H1 (cell line): ENCODE measurements at regions not wholly inside any gene's neighbourhood (a gene's known extent, or its start where the extent isn't known, plus 50 kb on each side); places are given as distances from the start of the nearest gene placed in this dataset.

Experiments used
- BRCA1 ChIP-seq: IDR thresholded peaks from 2 replicates; pipeline ENCODE4 v1.6.1; 2012; ENCODE audit warnings: low read depth, low read length, improper control_type of control experiment
- CTBP2 ChIP-seq: IDR thresholded peaks from 2 replicates; pipeline ENCODE4 v1.7.0; 2011; ENCODE audit warnings: borderline replicate concordance, mild to moderate bottlenecking, moderate library complexity, mixed read lengths, low read length; ENCODE audit not compliant: insufficient read depth, insufficient read length
- RAD21 ChIP-seq, 2 experiments: IDR thresholded peaks in 1 of 2; conservative IDR thresholded peaks in 1 of 2; 2 replicates each; pipeline ENCODE4 v1.6.1; 2011; ENCODE audit warnings: low read depth in 2 of 2, low read length in 2 of 2, improper control_type of control experiment in 1 of 2, inconsistent platforms in 1 of 2, mild to moderate bottlenecking in 1 of 2, moderate library complexity in 1 of 2
- TF ChIP-seq, protein P1 (sequence below): fragments of 300-600 bp; sonication (generic); IDR thresholded peaks from 2 replicates; pipeline ENCODE4 v1.7.1; 2012; ENCODE audit warnings: low read length, moderate library complexity, mild to moderate bottlenecking, inconsistent platforms; ENCODE audit not compliant: insufficient replicate concordance
- TF ChIP-seq, protein P2 (sequence below): IDR thresholded peaks from 2 replicates; pipeline ENCODE4 v1.6.1; 2011; ENCODE audit warnings: low read depth, mild to moderate bottlenecking, low read length; ENCODE audit not compliant: insufficient read depth
- TF ChIP-seq, protein P3 (sequence below), 3 experiments: IDR thresholded peaks; 1 replicate in 2 of 3; 2 replicates in 1 of 3; pipeline versions ENCODE4 v1.5.1 to v1.6.1; 2011; ENCODE audit warnings: low read length in 3 of 3, mild to moderate bottlenecking in 3 of 3, inconsistent platforms in 2 of 3, low read depth in 1 of 3, moderate library complexity in 1 of 3; ENCODE audit not compliant: insufficient read depth in 1 of 3; ENCODE audit errors: control extremely low read depth in 1 of 3
- TF ChIP-seq, protein P4 (sequence below): IDR thresholded peaks from 2 replicates; pipeline ENCODE4 v1.6.1; 2012; ENCODE audit warnings: inconsistent platforms

DNA sequence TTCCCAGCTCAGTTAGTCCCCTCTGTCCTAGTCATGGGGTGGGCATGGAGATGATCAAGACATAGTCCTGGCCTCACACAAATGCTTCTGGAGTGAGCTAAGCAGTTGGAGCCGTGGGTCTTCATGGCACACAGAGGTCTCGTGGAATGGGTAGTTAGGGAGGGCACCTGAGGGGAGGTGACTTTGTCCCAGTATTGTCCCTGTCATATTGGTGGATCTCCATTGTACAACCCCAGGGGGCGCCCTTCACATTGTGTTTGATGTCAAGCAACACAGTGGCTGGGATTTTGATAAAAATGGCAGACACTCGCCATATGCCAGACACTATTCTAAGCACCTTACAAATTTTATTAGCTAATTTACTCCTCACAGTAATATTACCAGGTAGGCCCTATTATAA is 175.4 kb upstream of the LHX5 start (continued):
- TF ChIP-seq, protein P1, sequence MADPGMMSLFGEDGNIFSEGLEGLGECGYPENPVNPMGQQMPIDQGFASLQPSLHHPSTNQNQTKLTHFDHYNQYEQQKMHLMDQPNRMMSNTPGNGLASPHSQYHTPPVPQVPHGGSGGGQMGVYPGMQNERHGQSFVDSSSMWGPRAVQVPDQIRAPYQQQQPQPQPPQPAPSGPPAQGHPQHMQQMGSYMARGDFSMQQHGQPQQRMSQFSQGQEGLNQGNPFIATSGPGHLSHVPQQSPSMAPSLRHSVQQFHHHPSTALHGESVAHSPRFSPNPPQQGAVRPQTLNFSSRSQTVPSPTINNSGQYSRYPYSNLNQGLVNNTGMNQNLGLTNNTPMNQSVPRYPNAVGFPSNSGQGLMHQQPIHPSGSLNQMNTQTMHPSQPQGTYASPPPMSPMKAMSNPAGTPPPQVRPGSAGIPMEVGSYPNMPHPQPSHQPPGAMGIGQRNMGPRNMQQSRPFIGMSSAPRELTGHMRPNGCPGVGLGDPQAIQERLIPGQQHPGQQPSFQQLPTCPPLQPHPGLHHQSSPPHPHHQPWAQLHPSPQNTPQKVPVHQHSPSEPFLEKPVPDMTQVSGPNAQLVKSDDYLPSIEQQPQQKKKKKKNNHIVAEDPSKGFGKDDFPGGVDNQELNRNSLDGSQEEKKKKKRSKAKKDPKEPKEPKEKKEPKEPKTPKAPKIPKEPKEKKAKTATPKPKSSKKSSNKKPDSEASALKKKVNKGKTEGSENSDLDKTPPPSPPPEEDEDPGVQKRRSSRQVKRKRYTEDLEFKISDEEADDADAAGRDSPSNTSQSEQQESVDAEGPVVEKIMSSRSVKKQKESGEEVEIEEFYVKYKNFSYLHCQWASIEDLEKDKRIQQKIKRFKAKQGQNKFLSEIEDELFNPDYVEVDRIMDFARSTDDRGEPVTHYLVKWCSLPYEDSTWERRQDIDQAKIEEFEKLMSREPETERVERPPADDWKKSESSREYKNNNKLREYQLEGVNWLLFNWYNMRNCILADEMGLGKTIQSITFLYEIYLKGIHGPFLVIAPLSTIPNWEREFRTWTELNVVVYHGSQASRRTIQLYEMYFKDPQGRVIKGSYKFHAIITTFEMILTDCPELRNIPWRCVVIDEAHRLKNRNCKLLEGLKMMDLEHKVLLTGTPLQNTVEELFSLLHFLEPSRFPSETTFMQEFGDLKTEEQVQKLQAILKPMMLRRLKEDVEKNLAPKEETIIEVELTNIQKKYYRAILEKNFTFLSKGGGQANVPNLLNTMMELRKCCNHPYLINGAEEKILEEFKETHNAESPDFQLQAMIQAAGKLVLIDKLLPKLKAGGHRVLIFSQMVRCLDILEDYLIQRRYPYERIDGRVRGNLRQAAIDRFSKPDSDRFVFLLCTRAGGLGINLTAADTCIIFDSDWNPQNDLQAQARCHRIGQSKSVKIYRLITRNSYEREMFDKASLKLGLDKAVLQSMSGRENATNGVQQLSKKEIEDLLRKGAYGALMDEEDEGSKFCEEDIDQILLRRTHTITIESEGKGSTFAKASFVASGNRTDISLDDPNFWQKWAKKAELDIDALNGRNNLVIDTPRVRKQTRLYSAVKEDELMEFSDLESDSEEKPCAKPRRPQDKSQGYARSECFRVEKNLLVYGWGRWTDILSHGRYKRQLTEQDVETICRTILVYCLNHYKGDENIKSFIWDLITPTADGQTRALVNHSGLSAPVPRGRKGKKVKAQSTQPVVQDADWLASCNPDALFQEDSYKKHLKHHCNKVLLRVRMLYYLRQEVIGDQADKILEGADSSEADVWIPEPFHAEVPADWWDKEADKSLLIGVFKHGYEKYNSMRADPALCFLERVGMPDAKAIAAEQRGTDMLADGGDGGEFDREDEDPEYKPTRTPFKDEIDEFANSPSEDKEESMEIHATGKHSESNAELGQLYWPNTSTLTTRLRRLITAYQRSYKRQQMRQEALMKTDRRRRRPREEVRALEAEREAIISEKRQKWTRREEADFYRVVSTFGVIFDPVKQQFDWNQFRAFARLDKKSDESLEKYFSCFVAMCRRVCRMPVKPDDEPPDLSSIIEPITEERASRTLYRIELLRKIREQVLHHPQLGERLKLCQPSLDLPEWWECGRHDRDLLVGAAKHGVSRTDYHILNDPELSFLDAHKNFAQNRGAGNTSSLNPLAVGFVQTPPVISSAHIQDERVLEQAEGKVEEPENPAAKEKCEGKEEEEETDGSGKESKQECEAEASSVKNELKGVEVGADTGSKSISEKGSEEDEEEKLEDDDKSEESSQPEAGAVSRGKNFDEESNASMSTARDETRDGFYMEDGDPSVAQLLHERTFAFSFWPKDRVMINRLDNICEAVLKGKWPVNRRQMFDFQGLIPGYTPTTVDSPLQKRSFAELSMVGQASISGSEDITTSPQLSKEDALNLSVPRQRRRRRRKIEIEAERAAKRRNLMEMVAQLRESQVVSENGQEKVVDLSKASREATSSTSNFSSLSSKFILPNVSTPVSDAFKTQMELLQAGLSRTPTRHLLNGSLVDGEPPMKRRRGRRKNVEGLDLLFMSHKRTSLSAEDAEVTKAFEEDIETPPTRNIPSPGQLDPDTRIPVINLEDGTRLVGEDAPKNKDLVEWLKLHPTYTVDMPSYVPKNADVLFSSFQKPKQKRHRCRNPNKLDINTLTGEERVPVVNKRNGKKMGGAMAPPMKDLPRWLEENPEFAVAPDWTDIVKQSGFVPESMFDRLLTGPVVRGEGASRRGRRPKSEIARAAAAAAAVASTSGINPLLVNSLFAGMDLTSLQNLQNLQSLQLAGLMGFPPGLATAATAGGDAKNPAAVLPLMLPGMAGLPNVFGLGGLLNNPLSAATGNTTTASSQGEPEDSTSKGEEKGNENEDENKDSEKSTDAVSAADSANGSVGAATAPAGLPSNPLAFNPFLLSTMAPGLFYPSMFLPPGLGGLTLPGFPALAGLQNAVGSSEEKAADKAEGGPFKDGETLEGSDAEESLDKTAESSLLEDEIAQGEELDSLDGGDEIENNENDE, result no peak
- TF ChIP-seq, protein P2, sequence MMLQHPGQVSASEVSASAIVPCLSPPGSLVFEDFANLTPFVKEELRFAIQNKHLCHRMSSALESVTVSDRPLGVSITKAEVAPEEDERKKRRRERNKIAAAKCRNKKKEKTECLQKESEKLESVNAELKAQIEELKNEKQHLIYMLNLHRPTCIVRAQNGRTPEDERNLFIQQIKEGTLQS, result no peak
- peak; percentile 47 to 66 for TF ChIP-seq RAD21 (IDR thresholded peaks at IDR 0.05 in 1 of 2, conservative IDR thresholded peaks at IDR 0.05 in 1 of 2; ENCODE audit: low read depth in 2 of 2, low read length in 2 of 2)
- TF ChIP-seq, protein P3, sequence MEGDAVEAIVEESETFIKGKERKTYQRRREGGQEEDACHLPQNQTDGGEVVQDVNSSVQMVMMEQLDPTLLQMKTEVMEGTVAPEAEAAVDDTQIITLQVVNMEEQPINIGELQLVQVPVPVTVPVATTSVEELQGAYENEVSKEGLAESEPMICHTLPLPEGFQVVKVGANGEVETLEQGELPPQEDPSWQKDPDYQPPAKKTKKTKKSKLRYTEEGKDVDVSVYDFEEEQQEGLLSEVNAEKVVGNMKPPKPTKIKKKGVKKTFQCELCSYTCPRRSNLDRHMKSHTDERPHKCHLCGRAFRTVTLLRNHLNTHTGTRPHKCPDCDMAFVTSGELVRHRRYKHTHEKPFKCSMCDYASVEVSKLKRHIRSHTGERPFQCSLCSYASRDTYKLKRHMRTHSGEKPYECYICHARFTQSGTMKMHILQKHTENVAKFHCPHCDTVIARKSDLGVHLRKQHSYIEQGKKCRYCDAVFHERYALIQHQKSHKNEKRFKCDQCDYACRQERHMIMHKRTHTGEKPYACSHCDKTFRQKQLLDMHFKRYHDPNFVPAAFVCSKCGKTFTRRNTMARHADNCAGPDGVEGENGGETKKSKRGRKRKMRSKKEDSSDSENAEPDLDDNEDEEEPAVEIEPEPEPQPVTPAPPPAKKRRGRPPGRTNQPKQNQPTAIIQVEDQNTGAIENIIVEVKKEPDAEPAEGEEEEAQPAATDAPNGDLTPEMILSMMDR (IDR thresholded peaks at IDR 0.05; ENCODE audit: control extremely low read depth in 1 of 3, insufficient read depth in 1 of 3, low read depth in 1 of 3, low read length in 3 of 3), result peak; percentile 36 to 50 (median 39); a peak in 3 of 4 replicates
- no peak for TF ChIP-seq BRCA1
- TF ChIP-seq, protein P4, sequence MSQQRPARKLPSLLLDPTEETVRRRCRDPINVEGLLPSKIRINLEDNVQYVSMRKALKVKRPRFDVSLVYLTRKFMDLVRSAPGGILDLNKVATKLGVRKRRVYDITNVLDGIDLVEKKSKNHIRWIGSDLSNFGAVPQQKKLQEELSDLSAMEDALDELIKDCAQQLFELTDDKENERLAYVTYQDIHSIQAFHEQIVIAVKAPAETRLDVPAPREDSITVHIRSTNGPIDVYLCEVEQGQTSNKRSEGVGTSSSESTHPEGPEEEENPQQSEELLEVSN, result no peak
- no peak for TF ChIP-seq CTBP2
- TF ChIP-seq, all 59 proteins: peak for 2
